Kidney (tissue), 13 donors: ENCODE measurements at regions not wholly inside any gene's neighbourhood (a gene's known extent, or its start where the extent isn't known, plus 50 kb on each side); places are given as distances from the start of the nearest gene placed in this dataset.
"Not testable (repeated sequence)": the region's sequence is repeated elsewhere in the genome, so short reads cannot be mapped to it uniquely, and the experiment has no call there.

Source experiments
- DNase-seq, 5 donors: peaks; one replicate each; pipeline ENCODE4 v3.0.0-alpha.2; 2013 to 2020
- FAIRE-seq: peaks from 2 replicates; lab custom pipeline; 2012; peaks lifted over from hg19 to GRCh38; lab: Jason Lieb, UNC
- H3K27ac ChIP-seq, 2 donors: one replicate each; pipeline ENCODE4 v1.7.0; 2013; ENCODE audit warnings: low read depth in 2 of 2, low read length in 2 of 2, inconsistent platforms in 1 of 2
- H3K27me3 ChIP-seq: one replicate; pipeline ENCODE4 v1.7.1; 2013; ENCODE audit warnings: low read length, inconsistent platforms; ENCODE audit not compliant: control insufficient read depth, insufficient read depth
- H3K36me3 ChIP-seq, 3 donors: one replicate each; pipeline versions ENCODE4 v1.7.0 to v1.7.1; 2013; ENCODE audit warnings: low read length in 3 of 3, control low read depth in 1 of 3, inconsistent platforms in 1 of 3; ENCODE audit not compliant: insufficient read depth in 3 of 3, control insufficient read depth in 2 of 3
- H3K4me1 ChIP-seq, 3 donors: one replicate each; pipeline versions ENCODE4 v1.7.0 to v1.7.1; 2013; ENCODE audit warnings: low read length in 3 of 3, inconsistent platforms in 1 of 3, low read depth in 1 of 3; ENCODE audit not compliant: control insufficient read depth in 2 of 3, insufficient read depth in 2 of 3
- H3K4me3 ChIP-seq, 3 donors: one replicate each; pipeline versions ENCODE4 v1.7.0 to v1.8.1; 2013; ENCODE audit warnings: low read length in 3 of 3, control low read depth in 1 of 3, inconsistent platforms in 1 of 3
- H3K9ac ChIP-seq, 3 donors: one replicate each; pipeline versions ENCODE4 v1.7.0 to v1.7.1; 2013; ENCODE audit warnings: low read length in 3 of 3, control low read depth in 1 of 3, inconsistent platforms in 1 of 3
- H3K9me3 ChIP-seq, 3 donors: one replicate each; pipeline versions ENCODE4 v1.7.0 to v1.7.1; 2013; ENCODE audit warnings: low read length in 3 of 3, control low read depth in 1 of 3, inconsistent platforms in 1 of 3; ENCODE audit not compliant: control insufficient read depth in 2 of 3, insufficient read depth in 1 of 3
- CTCF ChIP-seq: IDR thresholded peaks from 3 replicates; pipeline ENCODE4 v1.5.1; 2012; ENCODE audit warnings: mild to moderate bottlenecking, moderate library complexity, borderline replicate concordance; ENCODE audit not compliant: insufficient read depth; ENCODE audit errors: extremely low read depth
- intact Hi-C: fragments of 100-400 bp; cut with DNase I; formaldehyde crosslinking; loops from one replicate; pipeline ENCODE4 v1.11.1; 2022
- donor health status: control.
- donor health status: control.
- donor health status: control.
- donor health status: control.
- donor health status: control.
- donor health status: DM: yes; HTN: yes; CAD: no.
- donor health status: Normal renal cell carcinoma (clear cell type).

- intact Hi-C loops: no loop called here
- FAIRE-seq: no peak
- no peak for DNase-seq
Observed at GRCh38 chr10:65415318-65415717, 1510.5 kb upstream of the LRRTM3 start.

GRCh38 chr10:65416094-65416493 is 1509.7 kb upstream of the LRRTM3 start:
- FAIRE-seq: no peak
- H3K4me1 ChIP-seq: no peaks in the 10 kb centered on the region
- no peak overlapping the region for H3K4me3 ChIP-seq
- intact Hi-C loops: no loop called here
- no peak overlapping the region for H3K9ac ChIP-seq
- DNase-seq: no peak
- H3K27ac ChIP-seq: no peak overlapping the region
- TF ChIP-seq CTCF: no peak
- H3K36me3 ChIP-seq: no peaks in the 10 kb centered on the region
- no peaks in the 10 kb centered on the region for H3K27me3 ChIP-seq
- H3K9me3 ChIP-seq: no peaks in the 10 kb centered on the region

More at GRCh38 chr10:65415318-65415717, 1510.5 kb upstream of the LRRTM3 start:
- no peak for TF ChIP-seq CTCF
- H3K4me3 ChIP-seq: no peak overlapping the region
- H3K4me1 ChIP-seq: no peaks in the 10 kb centered on the region
- no peak overlapping the region for H3K9ac ChIP-seq
- no peaks in the 10 kb centered on the region for H3K36me3 ChIP-seq
- no peak overlapping the region for H3K27ac ChIP-seq
- H3K9me3 ChIP-seq: no peaks in the 10 kb centered on the region
- no peaks in the 10 kb centered on the region for H3K27me3 ChIP-seq

- no peak overlapping the region for H3K27ac ChIP-seq
- DNase-seq: no peak
- H3K4me1 ChIP-seq: no peaks in the 10 kb centered on the region
- intact Hi-C loops: no loop called here
- H3K9ac ChIP-seq: no peak overlapping the region
- no peak overlapping the region for H3K4me3 ChIP-seq
- TF ChIP-seq CTCF: no peak
- H3K27me3 ChIP-seq: no peaks in the 10 kb centered on the region
- FAIRE-seq: no peak
- no peaks in the 10 kb centered on the region for H3K36me3 ChIP-seq
- H3K9me3 ChIP-seq: no peaks in the 10 kb centered on the region
Observed at GRCh38 chr10:65419629-65420028, 1506.2 kb upstream of the LRRTM3 start.

- Histone ChIP-seq H3K27me3 (no peaks in the 10 kb centered on the region), H3K9ac (no peak overlapping the region), H3K4me3 (no peak overlapping the region), H3K36me3 (no peaks in the 10 kb centered on the region), H3K4me1 (no peaks in the 10 kb centered on the region), H3K27ac (no peak overlapping the region), H3K9me3 (no peaks in the 10 kb centered on the region)
- no peak for FAIRE-seq
- intact Hi-C loops: no loop called here
- DNase-seq: no peak
- TF ChIP-seq CTCF: no peak
Observed at GRCh38 chr10:65423043-65423442, 1502.8 kb upstream of the LRRTM3 start.

- H3K4me1 ChIP-seq, H3K36me3 ChIP-seq, H3K9ac ChIP-seq, H3K9me3 ChIP-seq, H3K27me3 ChIP-seq, FAIRE-seq, intact Hi-C loops, H3K27ac ChIP-seq, H3K4me3 ChIP-seq: not testable (repeated sequence)
- peak in 1 of 5 donors; percentile 51 for DNase-seq
Observed at GRCh38 chr10:65429381-65429780, 1496.5 kb upstream of the LRRTM3 start.
